Lung (tissue), 11 donors: ENCODE measurements at regions not wholly inside any gene's neighbourhood (a gene's known extent, or its start where the extent isn't known, plus 50 kb on each side); places are given as distances from the start of the nearest gene placed in this dataset.
A peak's percentile ranks its signal among the peaks of the same experiment; 100 is the strongest.
"Not testable (repeated sequence)": the region's sequence is repeated elsewhere in the genome, so short reads cannot be mapped to it uniquely, and the experiment has no call there.

Experiments
- ATAC-seq: fragments of 200-7000 bp; cut with Tn5 transposase; one replicate; pipeline ENCODE4 v1.9.1; 2020; ENCODE audit warnings: moderate number of reproducible peaks; ENCODE audit not compliant: insufficient read depth, low FRiP score
- DNase-seq, 3 donors: peaks; one replicate each; pipeline ENCODE4 v3.0.0-alpha.2; 2013 to 2017
- H3K27ac ChIP-seq, 2 donors: one replicate each; pipeline ENCODE4 v1.5.1; 2013; ENCODE audit warnings: mild to moderate bottlenecking in 2 of 2, moderate library complexity in 2 of 2, control low read depth in 1 of 2, inconsistent platforms in 1 of 2, low read depth in 1 of 2, low read length in 1 of 2
- H3K27me3 ChIP-seq, 3 donors: one replicate each; pipeline ENCODE4 v1.5.1; 2013; ENCODE audit warnings: low read length in 2 of 3; ENCODE audit not compliant: control insufficient read depth in 3 of 3, insufficient read depth in 3 of 3
- H3K36me3 ChIP-seq, 4 donors: one replicate each; pipeline ENCODE4 v1.5.1; 2013; ENCODE audit warnings: low read length in 4 of 4, mild to moderate bottlenecking in 1 of 4, moderate library complexity in 1 of 4; ENCODE audit not compliant: control insufficient read depth in 4 of 4, insufficient read depth in 4 of 4
- H3K4me1 ChIP-seq, 5 donors: one replicate each; pipeline ENCODE4 v1.5.1; 2013; ENCODE audit warnings: low read length in 5 of 5, mild to moderate bottlenecking in 2 of 5, moderate library complexity in 1 of 5; ENCODE audit not compliant: control insufficient read depth in 5 of 5, insufficient read depth in 5 of 5
- H3K4me3 ChIP-seq: one replicate; pipeline ENCODE4 v1.5.1; 2013; ENCODE audit warnings: mild to moderate bottlenecking, control low read depth, moderate library complexity
- H3K9ac ChIP-seq, 2 donors: one replicate each; pipeline ENCODE4 v1.5.1; 2013; ENCODE audit warnings: low read length in 2 of 2, control low read depth in 1 of 2; ENCODE audit not compliant: insufficient read depth in 1 of 2
- H3K9me3 ChIP-seq, 4 donors: one replicate each; pipeline ENCODE4 v1.5.1; 2013; ENCODE audit warnings: low read length in 3 of 4, mild to moderate bottlenecking in 1 of 4, moderate library complexity in 1 of 4; ENCODE audit not compliant: control insufficient read depth in 4 of 4, insufficient read depth in 3 of 4
- WGBS, 2 donors: extraction: QIAGEN DNeasy Blood & Tissue Kit; methylation state at CpG; one replicate each; pipeline ENCODE4 v1.1.7; 2013; 5-methylcytosine and 5-hydroxymethylcytosine counted together
- TF ChIP-seq, protein P1 (sequence below): IDR thresholded peaks from 2 replicates; pipeline ENCODE4 v1.5.1; 2012; ENCODE audit warnings: mild to moderate bottlenecking; ENCODE audit errors: control extremely low read depth, extremely low read depth
- donor health status: control.
- donor health status: control.
- donor health status: Bipolar disorder and iron deficiency.
- donor health status: healthy.
- donor health status: DM: yes; HTN: yes; CAD: no.

DNA sequence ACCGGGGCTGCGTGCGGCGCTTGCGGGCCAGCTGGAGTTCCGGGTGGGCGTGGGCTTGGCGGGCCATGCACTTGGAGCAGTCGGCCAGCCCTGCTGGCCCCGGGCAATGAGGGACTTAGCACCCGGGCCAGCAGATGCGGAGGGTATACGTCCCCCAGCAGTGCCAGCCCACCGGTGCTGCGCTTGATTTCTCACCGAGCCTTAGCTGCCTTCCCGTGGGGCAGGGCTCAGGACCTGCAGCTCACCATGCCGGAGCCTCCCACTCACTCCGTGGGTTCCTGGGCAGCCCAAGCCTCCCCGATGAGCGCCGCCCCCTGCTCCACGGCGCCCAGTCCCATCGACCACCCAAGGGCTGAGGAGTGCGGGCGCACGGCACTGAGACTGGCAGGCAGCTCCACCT lies 51.4 kb upstream of the INPP4B start:
- H3K4me3 ChIP-seq, ATAC-seq, H3K27me3 ChIP-seq, H3K36me3 ChIP-seq, H3K27ac ChIP-seq, H3K4me1 ChIP-seq, H3K9ac ChIP-seq, DNase-seq: not testable (repeated sequence)
- WGBS, 2 donors = 95 to 98% methylated on average over 28 of the region's 28 CpGs
- H3K9me3 ChIP-seq = peaks cover 0 to 14% (median 2%) of the 10 kb centered on the region in 4 donors

DNA sequence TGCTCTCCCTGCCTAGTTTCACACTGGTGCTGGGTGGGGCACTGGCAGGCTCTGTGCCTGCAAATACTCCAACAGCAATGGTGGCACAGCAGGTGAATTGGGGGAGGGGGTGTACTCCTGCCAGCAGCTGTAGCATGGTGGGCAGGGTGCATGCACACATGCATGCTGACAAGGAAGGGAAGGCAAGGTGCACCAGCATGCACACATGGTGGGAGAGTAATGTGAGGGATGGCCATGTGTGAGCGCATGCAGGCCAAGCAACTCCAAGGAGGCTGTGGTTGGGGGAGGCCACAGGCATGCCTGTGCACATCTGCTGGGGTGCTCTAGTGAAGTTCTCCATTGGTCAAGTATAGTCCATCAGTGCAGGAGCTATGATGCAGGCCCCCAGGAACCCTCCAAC lies 54.5 kb upstream of the INPP4B start:
- Histone ChIP-seq H3K9ac (no peak overlapping the region), H3K27me3 (no peaks in the 10 kb centered on the region), H3K36me3 (no peaks in the 10 kb centered on the region), H3K4me3 (no peak overlapping the region), H3K4me1 (no peaks in the 10 kb centered on the region), H3K27ac (no peak overlapping the region), H3K9me3 (peaks cover 0 to 8% (median 0%) of the 10 kb centered on the region in 4 donors)
- TF ChIP-seq, protein P1, sequence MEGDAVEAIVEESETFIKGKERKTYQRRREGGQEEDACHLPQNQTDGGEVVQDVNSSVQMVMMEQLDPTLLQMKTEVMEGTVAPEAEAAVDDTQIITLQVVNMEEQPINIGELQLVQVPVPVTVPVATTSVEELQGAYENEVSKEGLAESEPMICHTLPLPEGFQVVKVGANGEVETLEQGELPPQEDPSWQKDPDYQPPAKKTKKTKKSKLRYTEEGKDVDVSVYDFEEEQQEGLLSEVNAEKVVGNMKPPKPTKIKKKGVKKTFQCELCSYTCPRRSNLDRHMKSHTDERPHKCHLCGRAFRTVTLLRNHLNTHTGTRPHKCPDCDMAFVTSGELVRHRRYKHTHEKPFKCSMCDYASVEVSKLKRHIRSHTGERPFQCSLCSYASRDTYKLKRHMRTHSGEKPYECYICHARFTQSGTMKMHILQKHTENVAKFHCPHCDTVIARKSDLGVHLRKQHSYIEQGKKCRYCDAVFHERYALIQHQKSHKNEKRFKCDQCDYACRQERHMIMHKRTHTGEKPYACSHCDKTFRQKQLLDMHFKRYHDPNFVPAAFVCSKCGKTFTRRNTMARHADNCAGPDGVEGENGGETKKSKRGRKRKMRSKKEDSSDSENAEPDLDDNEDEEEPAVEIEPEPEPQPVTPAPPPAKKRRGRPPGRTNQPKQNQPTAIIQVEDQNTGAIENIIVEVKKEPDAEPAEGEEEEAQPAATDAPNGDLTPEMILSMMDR = no peak
- 95 to 100% methylated on average over 1 of the region's 1 CpG for whole genome bisulfite sequencing, 2 donors
- DNase-seq (no peak), ATAC-seq (no peak)

DNA sequence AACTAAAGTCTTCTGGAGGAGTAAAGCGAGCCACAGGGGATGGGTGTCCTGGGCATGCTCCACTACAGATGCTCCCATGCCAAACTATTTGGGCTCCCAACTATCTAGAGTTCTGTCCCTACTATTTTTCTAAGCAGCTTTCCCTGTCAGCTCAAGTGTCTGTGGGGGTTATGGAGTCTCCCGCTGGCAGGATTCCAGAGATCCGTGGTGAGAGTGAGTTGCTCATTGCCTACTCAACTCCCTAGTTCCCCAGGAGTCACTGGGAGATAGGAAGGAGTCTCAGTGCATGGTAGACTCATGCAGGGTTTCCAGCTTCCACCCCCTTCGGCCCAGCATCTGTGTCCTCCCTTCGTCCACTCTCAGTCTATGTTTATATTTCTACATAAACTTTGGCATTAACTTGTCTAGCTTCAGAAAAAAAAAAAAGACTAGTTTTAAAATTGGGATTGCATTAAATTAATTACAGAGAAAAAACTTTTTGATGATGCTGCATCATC lies 55.1 kb upstream of the INPP4B start:
- Histone ChIP-seq H3K9me3 (peaks cover 0 to 8% (median 0%) of the 10 kb centered on the region in 4 donors), H3K27ac (no peak overlapping the region), H3K36me3 (no peaks in the 10 kb centered on the region), H3K9ac (no peak overlapping the region), H3K4me1 (no peaks in the 10 kb centered on the region), H3K4me3 (no peak overlapping the region), H3K27me3 (no peaks in the 10 kb centered on the region)
- WGBS, 2 donors = 69 to 78% methylated on average over 5 of the region's 5 CpGs
- DNase-seq (peak in 2 of 3 donors; percentile 11 to 34), ATAC-seq (no peak)
- TF ChIP-seq, protein P1 = no peak

DNA sequence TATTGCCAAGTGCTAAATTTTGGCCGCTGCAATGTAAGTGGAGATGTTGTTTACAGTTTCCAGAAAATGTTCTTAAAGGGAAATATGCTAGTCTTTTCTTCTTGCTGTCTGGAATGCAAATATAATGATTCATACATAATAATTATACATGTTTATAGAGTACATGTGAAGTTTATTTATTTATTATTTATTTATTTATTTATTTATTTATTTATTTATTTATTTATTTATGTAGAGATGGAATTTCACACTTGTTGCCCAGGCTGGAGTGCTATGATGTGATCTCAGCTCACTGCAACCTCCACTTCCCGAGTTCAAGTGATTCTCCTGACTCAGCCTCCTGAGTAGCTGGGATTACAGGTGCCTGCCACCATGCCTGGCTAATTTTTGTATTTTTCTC lies 57.5 kb upstream of the INPP4B start:
- not testable (repeated sequence) for H3K4me1 ChIP-seq
- 78 to 89% methylated on average over 2 of the region's 2 CpGs for WGBS, 2 donors

More for the DNA sequence above, 57.5 kb upstream of the INPP4B start:
- H3K27ac ChIP-seq, H3K4me3 ChIP-seq, ATAC-seq, H3K27me3 ChIP-seq, H3K9me3 ChIP-seq, H3K9ac ChIP-seq, H3K36me3 ChIP-seq: not testable (repeated sequence)
- DNase-seq = peak in 1 of 3 donors; percentile 6
